HL-60/S4 treated with retinoic acid at 250 ng/mL for 4 days and 3 days (cell line): ENCODE measurements at regions not wholly inside any gene's neighbourhood (a gene's known extent, or its start where the extent isn't known, plus 50 kb on each side); places are given as distances from the start of the nearest gene placed in this dataset.

ENCODE experiments used
- in situ Hi-C: fragments of 300-500 bp; cut with MboI; formaldehyde crosslinking; loops from 2 replicates; pipeline ENCODE4 v1.7.0; 2022; ENCODE audit warnings: low sequenced_read_pairs

DNA sequence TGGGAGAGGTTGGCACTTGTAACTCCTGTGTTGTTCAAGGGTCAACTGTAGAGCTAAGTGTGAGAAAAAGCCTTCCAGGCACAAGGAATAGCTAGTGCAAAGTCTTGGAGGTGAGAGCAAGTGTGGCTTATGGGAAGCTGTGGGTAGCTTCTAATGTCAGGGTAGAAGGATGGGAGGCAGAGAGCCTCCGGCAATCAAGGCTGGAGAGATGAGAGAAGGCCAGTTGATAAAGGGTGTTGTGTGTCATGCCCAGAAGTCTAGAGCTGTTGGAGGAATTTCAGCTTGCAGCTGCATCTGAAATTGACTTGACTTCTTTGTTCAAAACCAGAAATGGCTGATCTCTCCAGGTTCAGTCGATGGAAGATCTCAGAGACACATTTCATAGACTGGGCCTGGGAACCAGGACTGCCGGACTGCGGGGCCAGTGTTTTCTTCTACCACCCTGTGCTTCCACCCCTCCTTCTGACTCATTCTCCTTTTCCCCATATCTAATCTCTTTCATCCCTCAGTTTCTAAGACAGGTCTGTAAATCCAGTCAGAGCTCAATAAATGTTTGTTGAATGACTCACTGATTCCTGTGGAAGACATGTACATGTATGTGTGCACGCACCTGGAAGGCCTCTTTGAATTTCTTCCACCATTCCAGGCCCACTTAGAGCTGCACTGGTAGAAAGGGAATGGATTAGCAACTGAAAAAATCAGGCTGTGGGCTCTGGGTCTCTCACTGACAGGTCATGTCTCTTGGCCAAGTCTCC is 67.8 kb upstream of the KLF4 start:
- in situ Hi-C loops, result no loop called here

DNA sequence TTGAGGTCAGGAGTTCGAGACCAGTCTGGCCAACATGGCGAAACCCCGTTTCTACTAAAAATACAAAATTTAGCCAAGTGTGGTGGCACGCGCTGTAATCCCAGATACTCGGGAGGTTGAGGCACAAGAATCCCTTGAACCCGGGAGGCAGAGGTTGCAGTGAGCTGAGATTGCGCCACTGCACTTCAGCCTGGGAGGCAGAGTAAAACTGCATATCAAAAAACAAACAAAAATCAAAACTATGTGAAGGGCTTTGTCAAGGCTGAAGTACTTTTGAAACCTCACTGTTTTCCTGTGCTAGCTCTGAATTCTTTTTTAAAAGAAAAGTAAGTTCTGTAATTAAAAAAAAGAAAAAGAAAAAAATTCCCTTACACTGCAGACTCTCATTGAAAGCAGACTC is 65.1 kb upstream of the KLF4 start:
- in situ Hi-C loops, result no loop called here

DNA sequence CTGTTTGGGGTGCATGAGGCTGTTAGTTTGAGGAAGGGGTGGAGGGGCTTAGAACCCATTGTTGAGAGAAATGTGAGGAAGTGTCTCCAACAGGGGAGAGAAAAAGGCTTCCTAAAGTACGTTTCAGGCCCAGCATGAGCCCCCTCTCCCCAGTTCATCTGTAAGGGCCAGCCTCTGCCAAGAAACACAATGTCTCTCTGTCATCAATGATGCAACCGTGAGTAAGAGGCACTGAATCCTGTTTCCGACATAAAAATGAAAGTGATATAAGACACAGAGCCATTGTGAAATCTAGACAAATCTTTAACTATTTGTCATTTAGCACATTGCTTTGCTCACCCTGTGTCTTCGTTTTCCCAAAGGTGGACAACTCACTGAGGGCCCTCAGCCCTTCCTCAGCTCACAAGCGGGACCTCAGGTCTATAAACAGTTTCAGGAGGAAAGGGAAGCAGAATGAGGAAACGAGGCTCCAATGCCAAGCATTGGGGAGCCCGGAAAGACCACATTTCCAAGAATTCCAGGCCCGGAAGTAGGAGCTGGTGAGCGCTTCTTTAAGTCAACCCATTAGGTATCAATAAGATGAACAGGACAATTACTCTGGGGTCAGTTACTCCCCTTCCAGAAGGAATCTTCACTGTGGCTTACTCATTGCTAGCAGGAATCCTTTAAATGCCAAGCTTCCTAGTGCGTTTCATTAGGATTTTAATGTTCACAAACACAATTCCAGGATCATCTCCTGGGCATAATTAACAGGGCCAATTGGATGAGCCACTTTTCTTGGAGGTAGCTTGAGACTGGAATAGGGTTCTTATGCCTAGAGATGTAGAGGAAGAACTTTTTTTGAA is 59.0 kb upstream of the KLF4 start:
- in situ Hi-C loops, result no loop called here

DNA sequence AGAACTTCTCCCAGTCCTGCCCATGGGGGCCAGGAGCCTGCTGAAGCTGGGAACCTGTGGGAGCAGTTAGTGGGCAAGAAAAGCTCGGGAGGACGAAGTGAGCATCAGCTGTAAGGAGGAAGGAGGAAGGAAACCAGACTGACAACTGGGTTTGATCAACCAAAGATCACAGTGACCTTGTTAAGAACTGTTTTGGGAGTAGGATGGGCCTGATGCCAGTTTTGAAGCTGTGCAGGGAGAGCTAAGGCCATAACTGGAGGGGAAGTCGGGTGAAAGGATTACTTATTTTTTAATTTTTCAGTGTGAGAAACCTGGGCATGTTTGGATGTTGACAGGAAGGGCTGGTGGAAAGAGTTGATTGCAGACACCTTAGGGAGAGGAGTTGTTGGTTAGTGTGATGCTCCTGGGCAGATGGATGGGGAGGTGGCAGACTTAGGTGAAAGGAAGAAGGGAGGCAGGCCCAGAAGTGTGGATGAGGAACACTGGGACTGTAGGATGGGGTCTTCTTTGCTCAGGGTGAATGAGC is 58.3 kb upstream of the KLF4 start:
- in situ Hi-C loops, result no loop called here

DNA sequence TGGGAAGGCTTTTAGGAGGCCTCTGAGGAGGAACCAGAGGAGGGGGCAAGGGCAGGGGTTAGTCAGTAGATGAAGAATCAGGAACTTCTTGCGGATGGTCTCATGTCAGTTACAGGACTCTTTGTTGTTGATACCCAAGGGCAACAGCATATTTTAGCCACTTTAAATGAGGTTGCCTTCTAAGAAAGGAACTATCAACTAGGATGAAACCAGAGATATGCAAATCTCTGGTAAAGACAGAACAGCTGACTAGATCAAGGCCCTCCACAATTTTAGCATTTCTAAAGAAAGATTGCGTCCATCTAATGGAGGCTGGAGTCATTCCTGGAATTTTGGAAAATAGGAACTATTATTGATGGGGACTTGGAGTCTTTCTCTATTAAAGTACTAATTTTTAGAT is 57.7 kb upstream of the KLF4 start:
- in situ Hi-C loops, result no loop called here

DNA sequence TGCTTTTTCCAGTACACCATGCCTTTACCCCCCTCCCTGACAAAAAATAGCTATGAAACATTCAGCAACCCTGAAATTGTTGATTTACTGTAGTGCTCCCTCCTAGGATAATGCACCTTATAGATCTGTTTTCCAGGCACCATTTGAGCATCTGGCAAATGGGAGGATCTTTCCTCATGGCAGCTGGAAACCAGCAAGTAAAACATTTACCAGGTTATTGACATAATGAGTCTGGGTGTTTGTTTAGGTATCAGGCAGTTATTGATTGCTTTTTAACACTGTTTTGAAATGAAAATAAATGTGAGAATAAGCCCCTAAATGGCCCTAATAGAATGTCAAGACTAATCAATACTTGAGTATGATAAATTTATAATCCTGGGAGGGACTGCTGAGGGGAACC is 57.3 kb upstream of the KLF4 start:
- in situ Hi-C loops, result no loop called here

DNA sequence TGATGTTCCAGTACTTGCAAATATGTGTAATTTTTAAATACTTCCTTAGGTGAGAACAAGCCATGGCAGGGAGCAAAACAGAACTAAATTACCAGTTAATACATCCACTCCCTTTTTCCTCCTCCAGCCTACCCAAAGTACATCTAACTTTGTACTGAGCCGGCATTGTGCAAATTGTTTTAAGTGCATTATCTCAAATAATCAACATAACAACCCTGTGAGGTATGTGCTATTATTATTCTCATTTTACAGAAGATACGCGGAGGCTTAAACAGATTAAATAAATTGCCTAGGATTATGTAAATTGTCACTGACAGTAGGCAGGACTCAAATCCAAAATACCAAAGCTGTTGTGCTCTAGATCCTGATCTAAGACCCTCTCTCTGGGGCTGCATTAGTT is 55.5 kb upstream of the KLF4 start:
- in situ Hi-C loops, result no loop called here

DNA sequence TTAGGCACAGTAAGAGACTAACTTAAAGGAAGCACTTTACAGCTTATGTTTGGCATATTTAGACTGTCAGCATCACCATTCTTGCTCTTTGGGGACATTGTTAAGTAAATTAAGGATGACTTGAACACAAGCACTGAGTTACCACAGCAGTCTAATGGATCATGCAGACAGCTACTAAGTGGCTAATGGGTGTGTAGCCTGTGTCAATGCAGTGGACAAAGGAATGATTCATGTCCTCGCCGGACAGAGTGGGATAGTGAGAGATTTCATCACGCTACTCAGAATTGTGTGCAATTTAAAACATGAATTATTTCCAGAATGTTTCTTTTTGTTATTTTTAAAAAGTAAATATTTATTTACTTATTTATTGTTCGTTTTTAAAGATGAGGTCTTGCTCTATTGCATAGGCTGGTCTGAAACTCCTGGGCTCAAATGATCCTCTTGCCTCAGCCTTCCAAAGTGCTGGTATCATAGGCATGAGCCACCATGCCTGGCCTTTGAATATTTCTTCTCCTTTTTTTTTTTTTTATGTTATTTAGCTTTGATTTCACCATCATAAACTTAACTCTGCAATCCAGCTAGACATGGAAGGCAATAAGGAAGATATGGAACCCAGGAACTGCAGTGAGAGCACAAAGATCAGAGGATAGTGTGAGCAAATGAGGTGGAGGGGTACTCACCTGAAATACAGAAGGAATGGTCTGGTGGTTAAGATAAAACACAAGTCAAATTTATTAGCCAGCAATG is 53.0 kb upstream of the KLF4 start:
- in situ Hi-C loops, result no loop called here

DNA sequence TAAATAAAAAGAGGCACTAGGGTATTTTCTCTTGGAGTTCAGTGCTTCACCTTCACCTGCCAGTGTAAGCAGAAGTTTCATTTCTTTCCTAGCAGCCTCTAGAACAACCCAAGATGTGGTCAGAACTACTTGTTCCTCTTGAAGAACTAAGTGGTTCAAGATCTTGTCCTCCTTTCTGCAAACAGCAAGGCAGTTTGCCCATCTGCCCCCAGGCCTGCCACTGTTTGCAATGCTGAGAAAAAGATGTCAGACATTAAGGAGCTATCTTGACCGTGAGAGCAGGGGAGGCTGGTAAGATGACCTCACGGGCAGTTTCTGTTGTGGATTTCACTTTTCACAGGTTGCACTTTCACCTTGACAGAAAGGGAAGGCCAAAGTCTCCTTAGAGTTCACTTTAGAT is 52.0 kb upstream of the KLF4 start:
- in situ Hi-C loops, result no loop called here

DNA sequence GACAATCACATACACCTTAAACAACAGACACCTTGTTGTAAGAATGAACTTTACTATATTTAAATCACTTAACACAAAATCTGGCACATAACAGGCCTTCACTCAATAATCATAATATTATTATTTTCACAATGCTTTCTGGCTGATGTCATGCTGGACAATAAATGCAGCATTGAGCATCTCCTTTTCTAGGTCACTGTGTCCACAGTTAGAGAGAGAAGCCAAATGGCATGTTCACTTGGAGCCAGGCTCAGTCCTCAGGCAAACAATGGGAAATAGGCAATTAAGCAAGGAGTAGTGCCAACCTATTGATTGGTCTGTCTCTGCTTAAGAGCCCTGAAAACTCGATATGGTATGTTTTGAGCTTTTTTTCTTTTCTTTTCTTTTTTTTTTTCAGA is 50.6 kb upstream of the KLF4 start:
- in situ Hi-C loops, result no loop called here

DNA sequence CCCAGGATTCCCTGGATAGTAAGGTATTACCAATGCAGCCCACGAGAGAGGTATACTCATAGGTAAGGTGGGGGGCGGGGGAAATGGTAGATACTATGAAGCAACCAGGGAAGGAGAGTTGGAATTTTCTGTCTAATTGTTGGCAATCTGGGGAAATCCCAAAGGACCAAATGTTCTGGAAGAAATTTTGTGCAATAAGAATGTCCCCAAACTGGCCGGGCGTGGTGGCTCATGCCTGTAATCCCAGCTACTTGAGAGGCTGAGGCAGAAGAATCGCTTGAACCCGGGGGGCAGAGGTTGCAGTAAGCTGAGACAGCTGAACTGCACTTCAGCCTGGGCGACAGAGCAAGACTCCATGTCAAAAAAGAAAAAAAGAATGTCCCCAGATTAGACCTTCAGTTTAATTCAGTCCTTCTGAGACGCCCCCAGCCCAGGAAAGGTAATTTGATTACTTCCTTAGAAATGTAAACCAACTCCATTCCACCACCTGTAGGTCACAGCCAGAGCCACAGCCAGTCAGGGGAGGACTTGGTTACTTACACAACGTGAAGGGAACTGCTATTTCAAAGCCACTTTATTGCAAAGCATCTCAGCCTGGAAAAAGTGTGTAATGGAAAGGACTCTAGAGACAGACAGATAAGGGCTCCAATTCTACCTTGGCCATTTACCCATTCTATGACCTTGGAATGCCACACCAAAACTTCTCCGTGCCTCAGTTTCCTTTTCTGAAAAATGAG is 50.0 kb upstream of the KLF4 start:
- in situ Hi-C loops, result no loop called here
